ENCODE measurements at regions not wholly inside any gene's neighbourhood (a gene's known extent, or its start where the extent isn't known, plus 50 kb on each side); places are given as distances from the start of the nearest gene placed in this dataset.
"Not testable (repeated sequence)": the region's sequence is repeated elsewhere in the genome, so short reads cannot be mapped to it uniquely, and the experiment has no call there.

DNA sequence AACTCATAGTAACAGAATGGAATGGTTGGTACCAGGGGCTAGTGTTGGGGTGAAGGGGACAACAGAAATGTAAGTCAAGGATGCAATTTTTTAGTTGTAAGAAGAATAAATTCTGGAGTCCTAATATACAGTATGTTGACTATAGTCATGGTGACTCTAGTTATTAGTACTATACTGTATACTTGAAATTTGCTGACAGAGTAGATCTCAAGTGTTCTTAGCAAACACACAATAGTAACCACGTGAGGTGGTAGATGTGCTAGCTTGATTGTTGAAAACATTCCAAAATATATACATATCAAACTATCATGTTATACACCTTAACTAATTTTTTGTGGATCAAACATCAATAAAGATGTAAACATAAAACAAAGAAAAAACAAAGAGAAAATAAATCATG, 1345.1 kb upstream of the PCDH20 start:
- DNase-seq (ENCODE audit: low spot score) = no peak
- TF ChIP-seq, protein P1, sequence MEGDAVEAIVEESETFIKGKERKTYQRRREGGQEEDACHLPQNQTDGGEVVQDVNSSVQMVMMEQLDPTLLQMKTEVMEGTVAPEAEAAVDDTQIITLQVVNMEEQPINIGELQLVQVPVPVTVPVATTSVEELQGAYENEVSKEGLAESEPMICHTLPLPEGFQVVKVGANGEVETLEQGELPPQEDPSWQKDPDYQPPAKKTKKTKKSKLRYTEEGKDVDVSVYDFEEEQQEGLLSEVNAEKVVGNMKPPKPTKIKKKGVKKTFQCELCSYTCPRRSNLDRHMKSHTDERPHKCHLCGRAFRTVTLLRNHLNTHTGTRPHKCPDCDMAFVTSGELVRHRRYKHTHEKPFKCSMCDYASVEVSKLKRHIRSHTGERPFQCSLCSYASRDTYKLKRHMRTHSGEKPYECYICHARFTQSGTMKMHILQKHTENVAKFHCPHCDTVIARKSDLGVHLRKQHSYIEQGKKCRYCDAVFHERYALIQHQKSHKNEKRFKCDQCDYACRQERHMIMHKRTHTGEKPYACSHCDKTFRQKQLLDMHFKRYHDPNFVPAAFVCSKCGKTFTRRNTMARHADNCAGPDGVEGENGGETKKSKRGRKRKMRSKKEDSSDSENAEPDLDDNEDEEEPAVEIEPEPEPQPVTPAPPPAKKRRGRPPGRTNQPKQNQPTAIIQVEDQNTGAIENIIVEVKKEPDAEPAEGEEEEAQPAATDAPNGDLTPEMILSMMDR (IDR thresholded peaks at IDR 0.05) = no peak
- ATAC-seq (ENCODE audit: low FRiP score) = no peak

DNA sequence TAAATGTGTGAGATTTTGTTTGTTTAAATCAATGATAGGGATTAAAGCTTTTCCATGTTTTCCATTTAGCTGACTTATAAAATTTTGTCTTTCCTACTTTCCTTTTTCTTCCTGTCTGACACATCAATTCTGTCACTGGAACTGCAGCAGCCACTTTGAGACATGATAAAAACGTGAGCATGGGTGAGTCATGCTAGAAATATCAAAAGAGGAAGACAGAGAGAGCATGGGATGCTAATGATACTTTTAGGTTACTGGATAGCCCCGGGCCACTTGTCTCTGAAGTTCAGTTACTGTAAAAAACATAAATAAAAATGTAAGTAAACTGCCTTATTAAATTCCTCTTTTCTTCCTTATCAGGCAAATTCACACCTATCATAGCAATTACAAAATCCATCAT, 1332.0 kb upstream of the PCDH20 start:
- TF ChIP-seq, protein P1 (IDR thresholded peaks at IDR 0.05) = no peak
- no peak for ATAC-seq (ENCODE audit: low FRiP score)
- DNase-seq (ENCODE audit: low spot score) = no peak

DNA sequence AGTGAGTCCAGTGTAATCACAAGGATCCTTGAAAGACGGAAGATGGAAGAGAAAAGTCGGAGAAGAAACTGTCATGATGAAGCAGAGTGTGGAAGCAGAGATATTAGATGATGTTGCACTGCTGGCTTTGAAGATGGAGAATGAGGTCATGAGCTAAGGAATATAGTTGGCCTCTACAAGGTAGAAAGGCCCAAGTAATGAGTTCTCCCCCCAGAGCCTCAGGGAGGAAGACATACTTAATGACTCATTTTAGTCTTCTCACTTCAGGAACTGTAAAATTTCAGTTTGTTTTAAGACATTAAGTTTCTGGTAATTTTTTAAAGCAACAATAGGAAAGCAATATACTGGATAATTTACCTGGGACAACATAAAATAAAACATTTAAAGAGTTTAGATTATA, 1331.5 kb upstream of the PCDH20 start:
- TF ChIP-seq, protein P1 (IDR thresholded peaks at IDR 0.05) = no peak
- DNase-seq (ENCODE audit: low spot score) (no peak), ATAC-seq (ENCODE audit: low FRiP score) (no peak)

DNA sequence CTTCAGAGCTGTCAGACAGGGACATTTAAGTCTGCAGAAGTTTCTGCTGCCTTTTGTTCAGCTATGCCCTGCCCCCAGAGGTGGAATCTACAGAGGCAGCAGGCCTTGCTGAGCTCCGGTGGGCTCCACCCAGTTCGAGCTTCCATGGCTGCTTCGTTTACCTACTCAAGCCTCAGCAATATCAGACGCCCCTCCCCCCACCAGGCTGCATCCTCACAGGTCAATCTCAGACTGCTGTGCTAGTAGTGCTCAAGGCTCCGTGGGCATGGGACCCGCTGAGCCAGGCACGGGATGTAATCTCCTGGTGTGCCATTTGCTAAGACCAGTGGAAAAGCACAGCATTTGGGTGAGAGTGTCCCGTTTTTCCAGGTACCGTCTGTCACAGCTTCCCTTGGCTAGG, 1314.1 kb upstream of the PCDH20 start:
- not testable (repeated sequence) for DNase-seq (ENCODE audit: low spot score); ATAC-seq (ENCODE audit: low FRiP score)

DNA sequence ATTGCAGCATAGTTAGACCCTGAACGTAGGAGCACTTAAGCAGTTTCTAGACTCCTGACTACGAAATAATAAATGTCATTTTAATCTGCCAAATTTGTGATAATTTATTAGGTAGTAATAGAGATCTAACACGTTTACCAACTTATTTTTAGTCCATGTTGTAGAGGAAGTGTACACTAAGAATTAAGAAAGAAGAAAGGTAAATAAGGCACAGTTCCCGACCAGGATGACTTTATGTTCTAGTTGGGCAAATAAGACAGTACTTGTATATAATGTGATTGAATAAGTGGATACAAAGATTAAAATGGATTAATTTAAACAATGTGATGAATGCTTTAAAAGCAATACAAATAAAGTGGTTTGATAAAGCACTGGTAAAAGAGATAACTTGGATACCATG, 1306.2 kb upstream of the PCDH20 start:
- TF ChIP-seq, protein P1 (IDR thresholded peaks at IDR 0.05) = no peak
- DNase-seq (ENCODE audit: low spot score) (no peak), ATAC-seq (ENCODE audit: low FRiP score) (no peak)

DNA sequence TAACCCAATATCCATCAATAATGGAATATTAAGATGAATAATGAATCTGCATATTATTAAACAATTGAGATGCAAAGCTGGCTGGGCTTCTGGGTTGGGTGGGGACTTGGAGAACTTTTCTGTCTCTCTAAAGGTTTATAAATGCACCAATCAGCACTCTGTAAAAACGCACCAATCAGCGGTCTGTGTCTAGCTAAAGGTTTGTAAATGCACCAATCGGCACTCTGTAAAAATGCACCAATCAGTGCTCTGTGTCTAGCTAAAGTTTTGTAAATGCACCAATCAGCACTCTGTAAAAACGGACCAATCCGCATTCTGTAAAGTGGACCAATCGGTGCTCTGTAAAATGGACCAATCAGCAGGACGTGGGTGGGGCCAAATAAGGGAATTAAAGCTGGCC, 1296.3 kb upstream of the PCDH20 start:
- not testable (repeated sequence) for ATAC-seq (ENCODE audit: low FRiP score)

DNA sequence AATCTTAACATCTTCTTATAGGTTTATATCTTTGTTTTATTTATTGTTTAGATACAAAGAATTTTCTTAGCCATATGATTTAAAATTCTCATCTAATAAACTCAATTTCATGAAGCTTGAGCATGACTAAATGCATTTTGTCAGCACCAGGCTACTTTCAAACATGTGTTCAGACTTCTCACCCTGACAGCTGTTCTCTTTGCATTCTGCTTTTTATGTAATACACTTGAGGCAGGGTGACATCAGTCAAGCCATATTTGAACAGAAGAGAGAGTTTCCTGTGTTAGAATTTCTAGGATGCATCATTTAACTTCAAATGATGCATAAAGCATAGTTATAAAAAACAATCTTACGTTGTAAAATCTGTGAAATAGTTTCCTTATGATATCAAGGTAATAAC, 1295.1 kb upstream of the PCDH20 start:
- ATAC-seq (ENCODE audit: low FRiP score) (no peak), DNase-seq (ENCODE audit: low spot score) (no peak)
- TF ChIP-seq, protein P1 (IDR thresholded peaks at IDR 0.05) = no peak

More for the DNA sequence above, 1296.3 kb upstream of the PCDH20 start:
- DNase-seq (ENCODE audit: low spot score) = not testable (repeated sequence)

DNA sequence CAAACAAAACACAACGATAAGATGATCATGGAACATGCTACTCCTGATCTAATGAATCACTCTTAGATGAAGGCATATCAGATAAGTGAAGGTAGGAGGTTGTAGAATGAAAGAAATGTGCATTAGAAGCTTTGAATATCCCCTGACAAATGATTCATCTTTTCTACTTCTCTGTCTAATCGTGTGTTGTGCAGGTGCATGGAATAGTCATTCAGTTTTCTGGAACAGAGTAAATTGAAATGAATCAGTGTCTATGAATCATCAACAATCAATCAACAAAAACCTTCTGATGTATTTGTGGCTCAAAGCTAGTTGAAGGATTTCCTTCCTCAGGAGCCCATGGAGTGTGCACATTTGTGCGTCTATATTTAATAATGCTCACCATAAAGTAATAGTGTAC, 1290.4 kb upstream of the PCDH20 start:
- no peak for DNase-seq (ENCODE audit: low spot score)
- ATAC-seq (ENCODE audit: low FRiP score) = no peak
- TF ChIP-seq, protein P1 (IDR thresholded peaks at IDR 0.05) = no peak

Measured in omental fat pad (tissue), 3 donors.